CD4-positive, alpha-beta T cell (primary cell): ENCODE measurements at regions not wholly inside any gene's neighbourhood (a gene's known extent, or its start where the extent isn't known, plus 50 kb on each side); places are given as distances from the start of the nearest gene placed in this dataset.
"Not testable (repeated sequence)": the region's sequence is repeated elsewhere in the genome, so short reads cannot be mapped to it uniquely, and the experiment has no call there.

Experiments
- ATAC-seq: fragments of 200-7000 bp; cut with Tn5 transposase; one replicate; pipeline ENCODE4 v1.10.0; 2022; ENCODE audit warnings: mild to moderate bottlenecking; ENCODE audit not compliant: poor library complexity
- CTCF ChIA-PET: fragments of 350-600 bp; sonication (Branson Sonifier 250); formaldehyde crosslinking; loops from one replicate; lab custom pipeline; 2021; ENCODE audit warnings: antibody characterized with exemption, inconsistent platforms; lab: Charles Lee
- POLR2A ChIA-PET: fragments of 350-600 bp; sonication (Branson Sonifier 250); formaldehyde crosslinking; loops from one replicate; lab custom pipeline; 2021; ENCODE audit warnings: antibody characterized with exemption, inconsistent platforms; lab: Charles Lee
- DNase-seq, 14 experiments: peaks; one replicate each; pipeline ENCODE4 v3.0.0-alpha.2; 2013 to 2020; ENCODE audit warnings: mixed read lengths in 2 of 14
- H3K27ac ChIP-seq, 2 donors: one replicate each; pipeline versions ENCODE4 v1.5.1 to v1.7.0; 2013; ENCODE audit warnings: low read length in 2 of 2, low read depth in 1 of 2, mild to moderate bottlenecking in 1 of 2
- H3K27me3 ChIP-seq, 2 experiments: 1 replicate in 1 of 2; 2 replicates in 1 of 2; pipeline versions ENCODE4 v1.6.1 to v1.7.0; 2013; ENCODE audit warnings: low read length in 2 of 2, control low read depth in 1 of 2, mild to moderate bottlenecking in 1 of 2, moderate library complexity in 1 of 2; ENCODE audit not compliant: insufficient read depth in 2 of 2, control insufficient read depth in 1 of 2
- H3K36me3 ChIP-seq: one replicate; pipeline ENCODE4 v1.6.1; 2013; ENCODE audit warnings: low read length, control low read depth; ENCODE audit not compliant: insufficient read depth
- H3K4me1 ChIP-seq: one replicate; pipeline ENCODE4 v1.6.1; 2013; ENCODE audit warnings: low read length, control low read depth; ENCODE audit not compliant: insufficient read depth
- H3K4me3 ChIP-seq: one replicate; pipeline ENCODE4 v1.5.1; 2013; ENCODE audit warnings: mild to moderate bottlenecking, low read length, moderate library complexity
- H3K9me3 ChIP-seq, 2 experiments: 1 replicate in 1 of 2; 2 replicates in 1 of 2; pipeline versions ENCODE4 v1.6.1 to v1.7.0; 2013; ENCODE audit warnings: low read length in 2 of 2, mild to moderate bottlenecking in 2 of 2, control low read depth in 1 of 2, moderate library complexity in 1 of 2; ENCODE audit not compliant: control insufficient read depth in 1 of 2, insufficient read depth in 1 of 2
- H3K27ac Mint-ChIP-seq: one replicate; pipeline ENCODE4 v1.8.0; 2020; ENCODE audit warnings: mixed read lengths
- H3K27me3 Mint-ChIP-seq: one replicate; pipeline ENCODE4 v1.8.0; 2021; ENCODE audit warnings: mixed read lengths
- H3K36me3 Mint-ChIP-seq: one replicate; pipeline ENCODE4 v1.8.0; 2021; ENCODE audit warnings: low read depth, mixed read lengths
- H3K4me1 Mint-ChIP-seq: one replicate; pipeline ENCODE4 v1.8.0; 2021; ENCODE audit warnings: low read depth, mixed read lengths
- H3K4me3 Mint-ChIP-seq: one replicate; pipeline ENCODE4 v1.8.0; 2020; ENCODE audit warnings: mild to moderate bottlenecking, mixed read lengths
- H3K9me3 Mint-ChIP-seq: one replicate; pipeline ENCODE4 v1.8.0; 2020; ENCODE audit warnings: mixed read lengths
- CTCF ChIP-seq: fragments of 200-600 bp; IDR thresholded peaks from one replicate; pipeline ENCODE4 v1.8.0; 2022; ENCODE audit warnings: antibody characterized with exemption, mild to moderate bottlenecking
- intact Hi-C, 2 experiments: fragments of 100-400 bp; cut with DNase I in 1 of 2; cut with micrococcal nuclease in 1 of 2; formaldehyde crosslinking; loops; one replicate each; pipeline versions ENCODE4 v1.15.1 to v1.9.0; 2023 to 2025; cut with DNase I, micrococcal nuclease

GRCh38 chrX:93177930-93178329 is 495.4 kb downstream of the NAP1L3 start:
- TF ChIP-seq CTCF, result no peak
- Mint-ChIP-seq H3K4me3 (no peak overlapping the region), H3K36me3 (no peaks in the 10 kb centered on the region), H3K27me3 (no peaks in the 10 kb centered on the region), H3K4me1 (no peaks in the 10 kb centered on the region), H3K27ac (no peak overlapping the region), H3K9me3 (peaks cover 2% of the 10 kb centered on the region)
- no peaks in the 10 kb centered on the region for H3K27me3 ChIP-seq
- H3K4me1 ChIP-seq, result no peaks in the 10 kb centered on the region
- peaks cover 0 to 22% of the 10 kb centered on the region in 2 experiments for H3K9me3 ChIP-seq
- no peak for ATAC-seq
- H3K27ac ChIP-seq, result no peak overlapping the region
- H3K36me3 ChIP-seq, result no peaks in the 10 kb centered on the region
- no peak for DNase-seq
- ChIA-PET POLR2A (no interaction called here), CTCF (interaction anchor here (0.5 kb wide), 1 partner anchor 244 kb away, joined by 3 read pairs; no protein-coding TSS in a partner anchor)
- H3K4me3 ChIP-seq, result no peak overlapping the region
- intact Hi-C loops, result no loop called here

GRCh38 chrX:93169771-93170170 is 503.6 kb downstream of the NAP1L3 start:
- CTCF ChIA-PET, result no interaction called here
- Histone ChIP-seq H3K36me3 (no peaks in the 10 kb centered on the region), H3K4me3 (no peak overlapping the region), H3K27me3 (no peaks in the 10 kb centered on the region), H3K4me1 (no peaks in the 10 kb centered on the region), H3K9me3 (peaks cover 0 to 7% of the 10 kb centered on the region in 2 experiments), H3K27ac (no peak overlapping the region)
- DNase-seq, result no peak
- no peak for ATAC-seq
- no peaks in the 10 kb centered on the region for H3K36me3 Mint-ChIP-seq
- H3K27me3 Mint-ChIP-seq, result no peaks in the 10 kb centered on the region
- no peak overlapping the region for H3K27ac Mint-ChIP-seq
- H3K4me3 Mint-ChIP-seq, result no peak overlapping the region
- H3K4me1 Mint-ChIP-seq, result no peaks in the 10 kb centered on the region
- H3K9me3 Mint-ChIP-seq, result no peaks in the 10 kb centered on the region
- no peak for TF ChIP-seq CTCF
- intact Hi-C loops, result no loop called here
- POLR2A ChIA-PET, result no interaction called here

GRCh38 chrX:93120805-93121204 is 552.6 kb downstream of the NAP1L3 start:
- CTCF ChIA-PET, result no interaction called here
- no peaks in the 10 kb centered on the region for H3K4me1 ChIP-seq
- no peak overlapping the region for H3K4me3 ChIP-seq
- ATAC-seq, result no peak
- H3K27ac Mint-ChIP-seq, result no peak overlapping the region
- peaks cover 2% of the 10 kb centered on the region for H3K9me3 Mint-ChIP-seq
- no peak for DNase-seq
- no peaks in the 10 kb centered on the region for H3K36me3 Mint-ChIP-seq
- H3K27me3 ChIP-seq, result no peaks in the 10 kb centered on the region
- POLR2A ChIA-PET, result no interaction called here
- H3K4me1 Mint-ChIP-seq, result no peaks in the 10 kb centered on the region
- H3K27ac ChIP-seq, result no peak overlapping the region
- no peaks in the 10 kb centered on the region for H3K36me3 ChIP-seq
- no peak for TF ChIP-seq CTCF
- no peak overlapping the region for H3K4me3 Mint-ChIP-seq
- no peaks in the 10 kb centered on the region for H3K27me3 Mint-ChIP-seq
- no peaks in the 10 kb centered on the region for H3K9me3 ChIP-seq
- intact Hi-C loops, result no loop called here

- H3K27ac ChIP-seq, H3K4me3 ChIP-seq, H3K9me3 ChIP-seq, H3K4me1 Mint-ChIP-seq, ATAC-seq, DNase-seq, H3K36me3 Mint-ChIP-seq, H3K4me3 Mint-ChIP-seq, H3K4me1 ChIP-seq, H3K27me3 Mint-ChIP-seq, CTCF ChIA-PET, H3K27ac Mint-ChIP-seq, intact Hi-C loops, H3K9me3 Mint-ChIP-seq, H3K27me3 ChIP-seq, H3K36me3 ChIP-seq, POLR2A ChIA-PET: not testable (repeated sequence)
Measured at GRCh38 chrX:93103353-93104067, 569.9 kb downstream of the NAP1L3 start.

- H3K4me3 Mint-ChIP-seq, H3K27ac ChIP-seq, H3K27me3 Mint-ChIP-seq, H3K27me3 ChIP-seq, H3K36me3 Mint-ChIP-seq, H3K9me3 Mint-ChIP-seq, H3K9me3 ChIP-seq, POLR2A ChIA-PET, H3K4me1 Mint-ChIP-seq, H3K27ac Mint-ChIP-seq, H3K4me1 ChIP-seq, ATAC-seq, H3K36me3 ChIP-seq, H3K4me3 ChIP-seq, CTCF ChIA-PET, intact Hi-C loops, DNase-seq: not testable (repeated sequence)
Measured at GRCh38 chrX:93095535-93095934, 577.8 kb downstream of the NAP1L3 start.
